NK-92 treated with Interleukin-12 subunit alpha and Interleukin-12 subunit beta, amount 100 ng/mL, for 24 hours (cell line): ENCODE measurements at regions not wholly inside any gene's neighbourhood (a gene's known extent, or its start where the extent isn't known, plus 50 kb on each side); places are given as distances from the start of the nearest gene placed in this dataset.
"Not testable (repeated sequence)": the region's sequence is repeated elsewhere in the genome, so short reads cannot be mapped to it uniquely, and the experiment has no call there.

Experiments used
- DNase-seq: peaks from one replicate; lab custom pipeline; 2025; lab: John Stamatoyannopoulos, UW

GRCh38 chr6:142637624-142638351 lies 307.2 kb downstream of the HIVEP2 start:
- DNase-seq = no peak

GRCh38 chr6:142642651-142643050 lies 302.3 kb downstream of the HIVEP2 start:
- DNase-seq = no peak

- no peak for DNase-seq
Observed at GRCh38 chr6:142644866-142645265, 300.1 kb downstream of the HIVEP2 start.

DNA sequence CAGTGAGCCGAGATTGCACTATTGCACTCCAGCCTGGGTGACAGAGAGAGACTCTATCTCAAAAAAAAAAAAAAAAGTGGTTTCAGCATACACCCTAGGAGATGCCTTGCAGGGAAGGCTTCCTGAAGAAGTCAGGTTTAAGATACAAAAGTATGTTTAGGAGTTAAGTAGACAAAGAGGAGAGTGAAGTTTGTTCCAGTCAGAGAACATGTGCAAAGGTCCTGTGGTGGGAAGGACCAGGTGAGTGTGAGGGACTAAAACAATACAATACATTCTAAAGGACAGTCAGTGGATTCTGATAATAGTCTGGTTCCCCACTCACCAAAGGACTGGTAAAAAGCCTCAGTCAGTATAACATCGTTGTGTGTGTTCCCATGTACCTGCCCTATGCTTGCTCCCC lies 299.3 kb downstream of the HIVEP2 start:
- DNase-seq = no peak

- no peak for DNase-seq
Observed at GRCh38 chr6:142647449-142648035, 297.4 kb downstream of the HIVEP2 start.

DNA sequence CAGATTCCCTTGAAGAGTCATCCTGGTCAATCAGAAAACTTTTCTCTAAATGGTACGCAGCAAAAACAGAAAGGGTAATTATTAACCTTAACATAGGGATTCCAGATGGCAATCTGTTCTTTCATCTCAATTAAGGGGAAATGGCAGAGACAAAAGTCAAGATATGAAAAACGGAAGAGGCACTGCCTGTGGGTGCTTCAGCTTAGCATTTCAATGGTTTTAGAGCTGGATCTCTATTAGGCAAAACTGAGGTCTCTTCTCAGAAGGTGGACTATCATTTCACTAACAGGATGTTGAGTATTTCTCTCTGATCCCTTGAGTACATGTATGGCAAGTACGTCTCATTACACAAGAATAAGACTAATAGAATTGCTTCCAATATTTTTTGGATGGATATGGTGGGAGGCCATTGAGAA lies 296.9 kb downstream of the HIVEP2 start:
- DNase-seq = no peak

DNA sequence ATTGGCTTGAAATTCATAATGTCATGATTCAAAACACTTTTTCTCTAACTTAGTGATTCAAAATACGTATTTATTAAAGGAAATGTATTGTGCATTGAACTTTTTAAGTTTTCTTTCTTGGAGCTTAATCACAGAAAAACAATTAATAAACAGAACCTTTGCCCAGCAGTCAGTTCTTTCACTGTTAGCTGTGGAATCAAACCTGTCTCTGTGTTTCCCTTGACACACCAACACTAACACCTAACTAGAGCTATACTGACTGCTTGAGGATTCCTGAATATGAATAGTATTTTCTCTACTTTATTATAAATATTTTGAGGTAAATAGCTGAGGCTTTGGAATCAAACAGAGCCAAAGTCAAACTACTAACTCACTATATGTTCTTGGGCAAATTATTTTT lies 296.4 kb downstream of the HIVEP2 start:
- no peak for DNase-seq

DNA sequence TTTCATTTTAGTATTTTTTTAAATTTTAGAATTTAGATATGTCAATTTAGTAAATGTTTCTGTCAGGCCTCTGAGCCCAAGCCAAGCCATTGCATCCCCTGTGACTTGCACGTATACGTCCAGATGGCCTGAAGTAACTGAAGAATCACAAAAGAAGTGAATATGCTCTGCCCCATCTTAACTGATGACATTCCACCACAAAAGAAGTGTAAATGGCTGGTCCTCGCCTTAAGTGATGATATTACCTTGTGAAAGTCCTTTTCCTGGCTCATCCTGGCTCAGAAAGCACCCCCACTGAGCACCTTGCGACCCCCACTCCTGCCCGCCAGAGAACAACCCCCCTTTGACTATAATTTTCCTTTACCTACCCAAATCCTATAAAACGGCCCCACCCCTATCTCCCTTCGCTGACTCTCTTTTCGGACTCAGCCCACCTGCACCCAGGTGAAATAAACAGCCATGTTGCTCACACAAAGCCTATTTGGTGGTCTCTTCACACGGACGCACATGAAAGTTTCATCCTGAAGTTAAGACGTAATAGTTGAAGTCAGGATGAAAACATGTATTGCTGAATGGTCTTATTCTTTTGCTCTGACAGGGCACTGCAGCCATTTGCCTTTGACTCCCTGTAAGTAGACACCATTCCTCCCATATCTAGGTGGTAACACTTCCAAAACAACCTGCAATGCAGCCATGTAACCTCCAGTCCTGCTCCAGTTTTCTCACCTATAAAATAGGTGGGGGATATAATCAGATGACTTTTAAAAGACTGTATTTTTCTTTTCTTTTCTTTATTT lies 295.3 kb downstream of the HIVEP2 start:
- DNase-seq = not testable (repeated sequence)

- no peak for DNase-seq
Observed at GRCh38 chr6:142651384-142651783, 293.6 kb downstream of the HIVEP2 start.

GRCh38 chr6:142653710-142654420 lies 291.1 kb downstream of the HIVEP2 start:
- no peak for DNase-seq

- DNase-seq = no peak
Observed at GRCh38 chr6:142659661-142660060, 285.3 kb downstream of the HIVEP2 start.

GRCh38 chr6:142665393-142665792 lies 279.6 kb downstream of the HIVEP2 start:
- DNase-seq = no peak

DNA sequence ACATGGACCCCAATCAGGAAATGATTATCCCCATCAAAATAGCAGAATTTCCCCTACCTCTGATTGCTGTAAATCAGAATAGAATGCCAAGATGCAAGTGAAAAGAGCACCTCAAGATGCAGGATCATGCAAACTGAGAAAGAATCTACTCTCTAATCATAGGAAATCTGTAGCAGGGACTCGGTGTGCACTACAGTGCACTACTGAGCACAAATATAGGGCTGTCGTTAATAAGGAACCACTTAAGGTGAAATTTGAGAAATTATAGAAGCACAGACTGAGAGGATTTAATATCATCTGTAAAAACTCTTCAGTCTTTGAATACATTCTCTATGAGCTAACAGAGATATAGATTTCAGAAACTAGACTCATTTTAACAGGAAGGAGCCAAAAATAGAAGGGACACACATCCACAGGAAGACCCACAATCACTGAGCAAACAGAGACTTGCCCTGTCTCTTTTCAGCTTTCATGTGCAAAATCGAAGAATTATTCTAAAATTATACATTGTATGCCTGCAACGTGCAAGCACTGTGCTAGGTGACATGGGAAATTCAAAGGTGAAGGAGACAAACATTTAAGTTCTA lies 278.3 kb downstream of the HIVEP2 start:
- no peak for DNase-seq

GRCh38 chr6:142669471-142670351 lies 275.3 kb downstream of the HIVEP2 start:
- DNase-seq = no peak

DNA sequence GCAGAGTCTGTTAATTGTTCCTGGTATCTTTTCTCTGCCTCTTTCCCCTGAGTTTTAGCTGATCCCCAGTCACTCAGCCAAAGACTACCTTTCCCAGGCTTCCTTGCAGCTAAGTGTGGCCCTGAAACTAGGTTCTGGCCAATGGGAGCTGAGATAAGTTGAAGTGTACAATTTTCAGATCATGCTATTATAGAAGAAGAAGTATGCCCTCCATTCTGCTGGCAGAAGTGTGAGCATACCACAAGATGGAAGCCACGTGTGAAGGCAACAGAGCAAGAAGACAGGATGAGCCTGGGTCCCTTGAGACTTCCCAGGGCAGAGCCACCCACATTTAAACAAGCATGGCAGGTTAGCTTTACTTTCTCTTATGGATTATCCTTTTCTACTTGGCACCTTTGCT lies 273.2 kb downstream of the HIVEP2 start:
- DNase-seq = no peak

- no peak for DNase-seq
Observed at GRCh38 chr6:142675517-142675916, 269.5 kb downstream of the HIVEP2 start.

GRCh38 chr6:142676027-142676443 lies 268.9 kb downstream of the HIVEP2 start:
- DNase-seq = no peak

GRCh38 chr6:142676647-142677192 lies 268.3 kb downstream of the HIVEP2 start:
- DNase-seq = no peak

- no peak for DNase-seq
Observed at GRCh38 chr6:142679907-142680700, 264.9 kb downstream of the HIVEP2 start.

GRCh38 chr6:142681099-142681498 lies 263.9 kb downstream of the HIVEP2 start:
- DNase-seq = no peak
